Endothelial cell of umbilical vein (primary cell): ENCODE measurements at regions not wholly inside any gene's neighbourhood (a gene's known extent, or its start where the extent isn't known, plus 50 kb on each side); places are given as distances from the start of the nearest gene placed in this dataset.

Experiments used
- BruUV-seq: library from RNA; stranded (reverse); fragments of 400-500 nt; replicated peaks from 2 replicates; lab custom pipeline; 2021; lab: Mats Ljungman, UMichigan
- CTCF ChIA-PET: fragments of 300-600, 350-600 bp; sonication (Branson Sonifier 250); formaldehyde crosslinking; loops from one replicate; lab custom pipeline; 2021; ENCODE audit warnings: antibody characterized with exemption, inconsistent platforms; lab: Charles Lee
- POLR2A ChIA-PET: fragments of 300-600, 350-600 bp; sonication (Branson Sonifier 250); formaldehyde crosslinking; loops from one replicate; lab custom pipeline; 2021; ENCODE audit warnings: antibody characterized with exemption, inconsistent platforms; lab: Charles Lee
- DNase-seq: peaks from one replicate; pipeline ENCODE4 v3.0.0-alpha.2; 2011; ENCODE audit warnings: low read depth, low spot score
- FAIRE-seq: peaks from 2 replicates; lab custom pipeline; 2011; peaks lifted over from hg19 to GRCh38; lab: Jason Lieb, UNC
- H2AFZ ChIP-seq: 2 replicates; pipeline ENCODE4 v1.6.0; 2012; ENCODE audit warnings: low read depth, low read length, control low read depth, inconsistent platforms
- H3K27ac ChIP-seq: 2 replicates; pipeline ENCODE4 v1.5.1; 2011; ENCODE audit warnings: low read depth, mild to moderate bottlenecking, control low read depth, low read length, moderate library complexity; ENCODE audit not compliant: insufficient read depth
- H3K27me3 ChIP-seq, 2 experiments: 2 replicates each; pipeline versions ENCODE4 v1.6.0 to v1.6.1; 2011; ENCODE audit warnings: low read length in 2 of 2, mixed read lengths in 1 of 2; ENCODE audit not compliant: control insufficient read depth in 2 of 2, insufficient read depth in 2 of 2
- H3K36me3 ChIP-seq, 2 experiments: 2 replicates in 1 of 2; 3 replicates in 1 of 2; pipeline ENCODE4 v1.5.1; 2011; ENCODE audit warnings: low read length in 2 of 2, mild to moderate bottlenecking in 1 of 2, moderate library complexity in 1 of 2; ENCODE audit not compliant: control insufficient read depth in 2 of 2, insufficient read depth in 2 of 2; ENCODE audit errors: extremely low read depth in 1 of 2
- H3K4me1 ChIP-seq: 3 replicates; pipeline ENCODE4 v1.5.1; 2011; ENCODE audit warnings: mild to moderate bottlenecking, low read length; ENCODE audit not compliant: control insufficient read depth, insufficient read depth; ENCODE audit errors: extremely low read depth
- H3K4me2 ChIP-seq: 2 replicates; pipeline ENCODE4 v1.6.1; 2011; ENCODE audit warnings: low read length, control low read depth, mixed read lengths; ENCODE audit not compliant: insufficient read depth
- H3K4me3 ChIP-seq, 3 experiments: fragments of 200-600 bp in 1 of 3; sonication (generic), shearing (Covaris generic) in 1 of 3; replicated peaks in 1 of 3; 2 replicates each; pipeline ENCODE4 v1.5.1; 2011 to 2016; ENCODE audit warnings: control low read depth in 3 of 3, low read length in 3 of 3, mild to moderate bottlenecking in 2 of 3, inconsistent platforms in 1 of 3, low read depth in 1 of 3, moderate library complexity in 1 of 3; ENCODE audit not compliant: insufficient read depth in 1 of 3
- H3K79me2 ChIP-seq: 2 replicates; pipeline ENCODE4 v1.6.0; 2012; ENCODE audit warnings: low read length, inconsistent platforms; ENCODE audit not compliant: control insufficient read depth, insufficient read depth
- H3K9ac ChIP-seq: replicated peaks from 2 replicates; pipeline ENCODE3; 2011; ENCODE audit warnings: low read length, control low read depth; ENCODE audit not compliant: insufficient read depth; ENCODE audit errors: extremely low read depth
- H3K9me1 ChIP-seq: replicated peaks from 3 replicates; pipeline ENCODE4 v1.6.0; 2011; ENCODE audit warnings: mild to moderate bottlenecking, low read length; ENCODE audit not compliant: control insufficient read depth, insufficient read depth; ENCODE audit errors: extremely low read depth
- H3K9me3 ChIP-seq: replicated peaks from 2 replicates; pipeline ENCODE4 v1.5.1; 2012; ENCODE audit warnings: low read length, inconsistent platforms; ENCODE audit not compliant: control insufficient read depth, insufficient read depth
- H4K20me1 ChIP-seq: replicated peaks from 2 replicates; pipeline ENCODE3; 2011; ENCODE audit warnings: mild to moderate bottlenecking, low read length; ENCODE audit not compliant: control insufficient read depth, insufficient read depth; ENCODE audit errors: extremely low read depth
- EZH2 ChIP-seq: IDR thresholded peaks from 2 replicates; pipeline ENCODE4 v1.6.1; 2012; ENCODE audit warnings: borderline replicate concordance, low read depth, mild to moderate bottlenecking, moderate library complexity, low read length, inconsistent platforms; ENCODE audit not compliant: severe bottlenecking
- FOS ChIP-seq: IDR thresholded peaks from 2 replicates; pipeline ENCODE4 v1.6.1; 2011; ENCODE audit warnings: mild to moderate bottlenecking, low read length, moderate library complexity, borderline replicate concordance; ENCODE audit not compliant: insufficient read depth
- GATA2 ChIP-seq: IDR thresholded peaks from 2 replicates; pipeline ENCODE4 v1.7.0; 2011; ENCODE audit warnings: low read depth, mild to moderate bottlenecking, moderate library complexity, mixed read lengths, low read length; ENCODE audit not compliant: insufficient read length, insufficient read depth
- JUN ChIP-seq: IDR thresholded peaks from 2 replicates; pipeline ENCODE4 v1.6.1; 2011; ENCODE audit warnings: borderline replicate concordance, low read depth; ENCODE audit not compliant: insufficient read length, insufficient read depth
- MYC ChIP-seq: IDR thresholded peaks from one replicate; pipeline ENCODE4 v1.6.1; 2011; ENCODE audit warnings: mild to moderate bottlenecking, low read depth, low read length
- POLR2A ChIP-seq: IDR thresholded peaks from 2 replicates; pipeline ENCODE4 v1.6.1; 2012; ENCODE audit warnings: low read depth, mild to moderate bottlenecking, control low read depth, low read length
- POLR2AphosphoS5 ChIP-seq: IDR thresholded peaks from 2 replicates; pipeline ENCODE4 v1.6.1; 2012; ENCODE audit warnings: low read depth, mild to moderate bottlenecking, control low read depth, low read length, moderate library complexity; ENCODE audit not compliant: insufficient read depth
- dilution Hi-C: fragments of 300-500 bp; cut with MboI; formaldehyde crosslinking; loops from one replicate; pipeline ENCODE4 v1.15.0; 2019; ENCODE audit warnings: low sequenced_read_pairs; ENCODE audit not compliant: extremely low pct_ligation_motif_present
- intact Hi-C: fragments of 100-400 bp; cut with micrococcal nuclease; formaldehyde crosslinking; loops from one replicate; pipeline ENCODE4 v1.10.0; 2022
- TF ChIP-seq, protein P1 (sequence below), 2 donors: IDR thresholded peaks; 1 replicate in 1 of 2; 2 replicates in 1 of 2; pipeline ENCODE4 v1.5.1; 2011; ENCODE audit warnings: low read length in 2 of 2, mild to moderate bottlenecking in 2 of 2, moderate library complexity in 2 of 2, control low read depth in 1 of 2, inconsistent platforms in 1 of 2, low read depth in 1 of 2; ENCODE audit not compliant: insufficient read depth in 1 of 2; ENCODE audit errors: extremely low read depth in 1 of 2
- TF ChIP-seq, protein P2 (sequence below): IDR thresholded peaks from 2 replicates; pipeline ENCODE4 v1.6.1; 2011; ENCODE audit not compliant: insufficient read depth, insufficient read length

DNA sequence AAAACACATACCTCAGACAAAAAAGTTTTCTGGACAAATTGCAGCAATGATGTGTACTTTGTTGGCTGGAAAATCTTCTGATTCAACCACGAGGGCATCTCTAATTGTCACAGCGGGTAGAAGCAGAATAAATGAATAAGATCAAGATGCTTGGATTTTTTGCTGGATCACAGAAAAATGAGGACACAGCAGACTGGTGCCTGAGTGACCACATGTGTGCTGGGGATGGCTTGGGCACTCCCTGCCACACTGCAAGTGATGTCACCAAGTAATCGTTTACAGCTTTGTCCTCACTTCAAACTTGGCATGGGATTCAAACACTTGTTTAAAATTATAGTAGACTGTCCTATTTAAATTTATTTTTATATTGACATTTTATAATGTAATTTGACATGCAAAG is 557.0 kb downstream of the SPRY1 start:
- Histone ChIP-seq H3K4me3 (no peak overlapping the region), H3K27ac (no peak overlapping the region), H3K27me3 (no peaks in the 10 kb centered on the region), H3K79me2 (no peaks in the 10 kb centered on the region), H3K36me3 (no peaks in the 10 kb centered on the region), H2AFZ (no peak overlapping the region), H3K9me3 (no peaks in the 10 kb centered on the region), H3K9me1 (no peaks in the 10 kb centered on the region), H3K4me1 (no peaks in the 10 kb centered on the region), H4K20me1 (no peaks in the 10 kb centered on the region), H3K4me2 (no peak overlapping the region), H3K9ac (no peak overlapping the region)
- FAIRE-seq (no peak), DNase-seq (no peak)
- CTCF ChIA-PET, result interaction anchor here (1.6 kb wide), 1 partner anchor 10 kb away, joined by 4 read pairs; no protein-coding TSS in a partner anchor
- dilution Hi-C loops (no loop called here), intact Hi-C loops (no loop called here)
- TF ChIP-seq, protein P1, sequence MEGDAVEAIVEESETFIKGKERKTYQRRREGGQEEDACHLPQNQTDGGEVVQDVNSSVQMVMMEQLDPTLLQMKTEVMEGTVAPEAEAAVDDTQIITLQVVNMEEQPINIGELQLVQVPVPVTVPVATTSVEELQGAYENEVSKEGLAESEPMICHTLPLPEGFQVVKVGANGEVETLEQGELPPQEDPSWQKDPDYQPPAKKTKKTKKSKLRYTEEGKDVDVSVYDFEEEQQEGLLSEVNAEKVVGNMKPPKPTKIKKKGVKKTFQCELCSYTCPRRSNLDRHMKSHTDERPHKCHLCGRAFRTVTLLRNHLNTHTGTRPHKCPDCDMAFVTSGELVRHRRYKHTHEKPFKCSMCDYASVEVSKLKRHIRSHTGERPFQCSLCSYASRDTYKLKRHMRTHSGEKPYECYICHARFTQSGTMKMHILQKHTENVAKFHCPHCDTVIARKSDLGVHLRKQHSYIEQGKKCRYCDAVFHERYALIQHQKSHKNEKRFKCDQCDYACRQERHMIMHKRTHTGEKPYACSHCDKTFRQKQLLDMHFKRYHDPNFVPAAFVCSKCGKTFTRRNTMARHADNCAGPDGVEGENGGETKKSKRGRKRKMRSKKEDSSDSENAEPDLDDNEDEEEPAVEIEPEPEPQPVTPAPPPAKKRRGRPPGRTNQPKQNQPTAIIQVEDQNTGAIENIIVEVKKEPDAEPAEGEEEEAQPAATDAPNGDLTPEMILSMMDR (IDR thresholded peaks at IDR 0.05; ENCODE audit: extremely low read depth in 1 of 2, insufficient read depth in 1 of 2, low read depth in 1 of 2, low read length in 2 of 2), result no peak
- TF ChIP-seq, protein P2, sequence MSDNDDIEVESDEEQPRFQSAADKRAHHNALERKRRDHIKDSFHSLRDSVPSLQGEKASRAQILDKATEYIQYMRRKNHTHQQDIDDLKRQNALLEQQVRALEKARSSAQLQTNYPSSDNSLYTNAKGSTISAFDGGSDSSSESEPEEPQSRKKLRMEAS, result no peak
- TF ChIP-seq MYC, result no peak
- TF ChIP-seq GATA2, result no peak
- TF ChIP-seq POLR2AphosphoS5, result no peak
- no peak for TF ChIP-seq FOS
- no peak for TF ChIP-seq JUN
- no peak for TF ChIP-seq EZH2
- TF ChIP-seq POLR2A, result no peak
- POLR2A ChIA-PET, result no interaction called here
- BruUV-seq, result no TSS peak
